CD4-positive, alpha-beta T cell (primary cell): ENCODE measurements at regions not wholly inside any gene's neighbourhood (a gene's known extent, or its start where the extent isn't known, plus 50 kb on each side); places are given as distances from the start of the nearest gene placed in this dataset.

Experiments used
- ATAC-seq: fragments of 200-7000 bp; cut with Tn5 transposase; one replicate; pipeline ENCODE4 v1.10.0; 2022; ENCODE audit warnings: mild to moderate bottlenecking; ENCODE audit not compliant: poor library complexity
- CTCF ChIA-PET: fragments of 350-600 bp; sonication (Branson Sonifier 250); formaldehyde crosslinking; loops from one replicate; lab custom pipeline; 2021; ENCODE audit warnings: antibody characterized with exemption, inconsistent platforms; lab: Charles Lee
- POLR2A ChIA-PET: fragments of 350-600 bp; sonication (Branson Sonifier 250); formaldehyde crosslinking; loops from one replicate; lab custom pipeline; 2021; ENCODE audit warnings: antibody characterized with exemption, inconsistent platforms; lab: Charles Lee
- DNase-seq, 14 experiments: peaks; one replicate each; pipeline ENCODE4 v3.0.0-alpha.2; 2013 to 2020; ENCODE audit warnings: mixed read lengths in 2 of 14
- H3K27ac ChIP-seq, 2 donors: one replicate each; pipeline versions ENCODE4 v1.5.1 to v1.7.0; 2013; ENCODE audit warnings: low read length in 2 of 2, low read depth in 1 of 2, mild to moderate bottlenecking in 1 of 2
- H3K27me3 ChIP-seq, 2 experiments: 1 replicate in 1 of 2; 2 replicates in 1 of 2; pipeline versions ENCODE4 v1.6.1 to v1.7.0; 2013; ENCODE audit warnings: low read length in 2 of 2, control low read depth in 1 of 2, mild to moderate bottlenecking in 1 of 2, moderate library complexity in 1 of 2; ENCODE audit not compliant: insufficient read depth in 2 of 2, control insufficient read depth in 1 of 2
- H3K36me3 ChIP-seq: one replicate; pipeline ENCODE4 v1.6.1; 2013; ENCODE audit warnings: low read length, control low read depth; ENCODE audit not compliant: insufficient read depth
- H3K4me1 ChIP-seq: one replicate; pipeline ENCODE4 v1.6.1; 2013; ENCODE audit warnings: low read length, control low read depth; ENCODE audit not compliant: insufficient read depth
- H3K4me3 ChIP-seq: one replicate; pipeline ENCODE4 v1.5.1; 2013; ENCODE audit warnings: mild to moderate bottlenecking, low read length, moderate library complexity
- H3K9me3 ChIP-seq, 2 experiments: 1 replicate in 1 of 2; 2 replicates in 1 of 2; pipeline versions ENCODE4 v1.6.1 to v1.7.0; 2013; ENCODE audit warnings: low read length in 2 of 2, mild to moderate bottlenecking in 2 of 2, control low read depth in 1 of 2, moderate library complexity in 1 of 2; ENCODE audit not compliant: control insufficient read depth in 1 of 2, insufficient read depth in 1 of 2
- H3K27ac Mint-ChIP-seq: one replicate; pipeline ENCODE4 v1.8.0; 2020; ENCODE audit warnings: mixed read lengths
- H3K27me3 Mint-ChIP-seq: one replicate; pipeline ENCODE4 v1.8.0; 2021; ENCODE audit warnings: mixed read lengths
- H3K36me3 Mint-ChIP-seq: one replicate; pipeline ENCODE4 v1.8.0; 2021; ENCODE audit warnings: low read depth, mixed read lengths
- H3K4me1 Mint-ChIP-seq: one replicate; pipeline ENCODE4 v1.8.0; 2021; ENCODE audit warnings: low read depth, mixed read lengths
- H3K4me3 Mint-ChIP-seq: one replicate; pipeline ENCODE4 v1.8.0; 2020; ENCODE audit warnings: mild to moderate bottlenecking, mixed read lengths
- H3K9me3 Mint-ChIP-seq: one replicate; pipeline ENCODE4 v1.8.0; 2020; ENCODE audit warnings: mixed read lengths
- CTCF ChIP-seq: fragments of 200-600 bp; IDR thresholded peaks from one replicate; pipeline ENCODE4 v1.8.0; 2022; ENCODE audit warnings: antibody characterized with exemption, mild to moderate bottlenecking
- intact Hi-C, 2 experiments: fragments of 100-400 bp; cut with DNase I in 1 of 2; cut with micrococcal nuclease in 1 of 2; formaldehyde crosslinking; loops; one replicate each; pipeline versions ENCODE4 v1.15.1 to v1.9.0; 2023 to 2025; cut with DNase I, micrococcal nuclease

- H3K9me3 Mint-ChIP-seq = no peaks in the 10 kb centered on the region
- no peak overlapping the region for H3K4me3 Mint-ChIP-seq
- H3K36me3 Mint-ChIP-seq = no peaks in the 10 kb centered on the region
- no peaks in the 10 kb centered on the region for H3K4me1 ChIP-seq
- no peak overlapping the region for H3K27ac Mint-ChIP-seq
- no peaks in the 10 kb centered on the region for H3K4me1 Mint-ChIP-seq
- ATAC-seq = no peak
- DNase-seq = no peak
- no peak overlapping the region for H3K4me3 ChIP-seq
- intact Hi-C loops = no loop called here
- no peak for TF ChIP-seq CTCF
- H3K27me3 Mint-ChIP-seq = peaks cover 38% of the 10 kb centered on the region
- H3K9me3 ChIP-seq = no peaks in the 10 kb centered on the region
- H3K36me3 ChIP-seq = no peaks in the 10 kb centered on the region
- H3K27me3 ChIP-seq = no peaks in the 10 kb centered on the region
- POLR2A ChIA-PET = no interaction called here
- no peak overlapping the region for H3K27ac ChIP-seq
- CTCF ChIA-PET = no interaction called here
Measured at GRCh38 chr5:148716716-148717115, 62.4 kb upstream of the HTR4 start.

GRCh38 chr5:148717668-148718067 is 63.3 kb upstream of the HTR4 start:
- H3K4me3 Mint-ChIP-seq = no peak overlapping the region
- no peaks in the 10 kb centered on the region for H3K4me1 ChIP-seq
- ChIA-PET CTCF (no interaction called here), POLR2A (no interaction called here)
- H3K9me3 ChIP-seq = no peaks in the 10 kb centered on the region
- ATAC-seq (no peak), DNase-seq (no peak)
- H3K36me3 ChIP-seq = no peaks in the 10 kb centered on the region
- no peaks in the 10 kb centered on the region for H3K4me1 Mint-ChIP-seq
- no peak overlapping the region for H3K4me3 ChIP-seq
- no peak overlapping the region for H3K27ac Mint-ChIP-seq
- no peak for TF ChIP-seq CTCF
- no peaks in the 10 kb centered on the region for H3K36me3 Mint-ChIP-seq
- intact Hi-C loops = no loop called here
- peaks cover 38% of the 10 kb centered on the region for H3K27me3 Mint-ChIP-seq
- no peaks in the 10 kb centered on the region for H3K9me3 Mint-ChIP-seq
- no peaks in the 10 kb centered on the region for H3K27me3 ChIP-seq
- H3K27ac ChIP-seq = no peak overlapping the region

GRCh38 chr5:148719605-148720004 is 65.3 kb upstream of the HTR4 start:
- Histone ChIP-seq H3K4me3 (no peak overlapping the region), H3K27me3 (no peaks in the 10 kb centered on the region), H3K9me3 (no peaks in the 10 kb centered on the region), H3K4me1 (no peaks in the 10 kb centered on the region), H3K27ac (no peak overlapping the region), H3K36me3 (no peaks in the 10 kb centered on the region)
- no peak for TF ChIP-seq CTCF
- ChIA-PET CTCF (no interaction called here), POLR2A (no interaction called here)
- no peak for ATAC-seq
- no peaks in the 10 kb centered on the region for H3K36me3 Mint-ChIP-seq
- no peak overlapping the region for H3K27ac Mint-ChIP-seq
- H3K4me3 Mint-ChIP-seq = no peak overlapping the region
- intact Hi-C loops = no loop called here
- H3K9me3 Mint-ChIP-seq = no peaks in the 10 kb centered on the region
- no peaks in the 10 kb centered on the region for H3K4me1 Mint-ChIP-seq
- DNase-seq = no peak
- H3K27me3 Mint-ChIP-seq = peaks cover 44% of the 10 kb centered on the region
